K562 (cell line): ENCODE measurements at regions not wholly inside any gene's neighbourhood (a gene's known extent, or its start where the extent isn't known, plus 50 kb on each side); places are given as distances from the start of the nearest gene placed in this dataset.

Source experiments
- TF ChIP-seq, protein P1 (sequence below): fragments of 200-600 bp; sonication (generic); IDR thresholded peaks from one replicate; pipeline ENCODE4 v1.6.1; 2012; ENCODE audit warnings: mild to moderate bottlenecking, low read depth, low read length, inconsistent platforms

DNA sequence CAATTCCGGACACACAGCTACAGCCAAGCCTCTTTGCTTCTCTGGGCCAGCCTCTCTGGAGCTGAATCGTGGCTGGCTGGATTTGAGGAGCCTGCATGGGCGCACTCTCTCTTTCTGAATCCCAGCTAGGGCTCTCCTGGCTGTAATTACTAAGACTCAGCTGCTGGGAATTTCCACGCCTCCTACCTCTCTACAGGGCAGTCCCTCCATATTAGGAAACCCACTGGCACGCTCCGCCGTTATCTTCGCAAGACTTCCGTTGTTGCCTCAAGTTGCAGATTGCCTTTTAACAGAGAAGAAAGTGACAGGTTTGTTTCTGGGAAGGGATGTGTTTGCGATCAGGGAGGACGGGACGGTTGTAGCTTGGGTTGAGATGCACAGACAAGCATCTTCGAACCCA is 188.4 kb upstream of the NLRP1 start (continued):
- TF ChIP-seq, protein P1, sequence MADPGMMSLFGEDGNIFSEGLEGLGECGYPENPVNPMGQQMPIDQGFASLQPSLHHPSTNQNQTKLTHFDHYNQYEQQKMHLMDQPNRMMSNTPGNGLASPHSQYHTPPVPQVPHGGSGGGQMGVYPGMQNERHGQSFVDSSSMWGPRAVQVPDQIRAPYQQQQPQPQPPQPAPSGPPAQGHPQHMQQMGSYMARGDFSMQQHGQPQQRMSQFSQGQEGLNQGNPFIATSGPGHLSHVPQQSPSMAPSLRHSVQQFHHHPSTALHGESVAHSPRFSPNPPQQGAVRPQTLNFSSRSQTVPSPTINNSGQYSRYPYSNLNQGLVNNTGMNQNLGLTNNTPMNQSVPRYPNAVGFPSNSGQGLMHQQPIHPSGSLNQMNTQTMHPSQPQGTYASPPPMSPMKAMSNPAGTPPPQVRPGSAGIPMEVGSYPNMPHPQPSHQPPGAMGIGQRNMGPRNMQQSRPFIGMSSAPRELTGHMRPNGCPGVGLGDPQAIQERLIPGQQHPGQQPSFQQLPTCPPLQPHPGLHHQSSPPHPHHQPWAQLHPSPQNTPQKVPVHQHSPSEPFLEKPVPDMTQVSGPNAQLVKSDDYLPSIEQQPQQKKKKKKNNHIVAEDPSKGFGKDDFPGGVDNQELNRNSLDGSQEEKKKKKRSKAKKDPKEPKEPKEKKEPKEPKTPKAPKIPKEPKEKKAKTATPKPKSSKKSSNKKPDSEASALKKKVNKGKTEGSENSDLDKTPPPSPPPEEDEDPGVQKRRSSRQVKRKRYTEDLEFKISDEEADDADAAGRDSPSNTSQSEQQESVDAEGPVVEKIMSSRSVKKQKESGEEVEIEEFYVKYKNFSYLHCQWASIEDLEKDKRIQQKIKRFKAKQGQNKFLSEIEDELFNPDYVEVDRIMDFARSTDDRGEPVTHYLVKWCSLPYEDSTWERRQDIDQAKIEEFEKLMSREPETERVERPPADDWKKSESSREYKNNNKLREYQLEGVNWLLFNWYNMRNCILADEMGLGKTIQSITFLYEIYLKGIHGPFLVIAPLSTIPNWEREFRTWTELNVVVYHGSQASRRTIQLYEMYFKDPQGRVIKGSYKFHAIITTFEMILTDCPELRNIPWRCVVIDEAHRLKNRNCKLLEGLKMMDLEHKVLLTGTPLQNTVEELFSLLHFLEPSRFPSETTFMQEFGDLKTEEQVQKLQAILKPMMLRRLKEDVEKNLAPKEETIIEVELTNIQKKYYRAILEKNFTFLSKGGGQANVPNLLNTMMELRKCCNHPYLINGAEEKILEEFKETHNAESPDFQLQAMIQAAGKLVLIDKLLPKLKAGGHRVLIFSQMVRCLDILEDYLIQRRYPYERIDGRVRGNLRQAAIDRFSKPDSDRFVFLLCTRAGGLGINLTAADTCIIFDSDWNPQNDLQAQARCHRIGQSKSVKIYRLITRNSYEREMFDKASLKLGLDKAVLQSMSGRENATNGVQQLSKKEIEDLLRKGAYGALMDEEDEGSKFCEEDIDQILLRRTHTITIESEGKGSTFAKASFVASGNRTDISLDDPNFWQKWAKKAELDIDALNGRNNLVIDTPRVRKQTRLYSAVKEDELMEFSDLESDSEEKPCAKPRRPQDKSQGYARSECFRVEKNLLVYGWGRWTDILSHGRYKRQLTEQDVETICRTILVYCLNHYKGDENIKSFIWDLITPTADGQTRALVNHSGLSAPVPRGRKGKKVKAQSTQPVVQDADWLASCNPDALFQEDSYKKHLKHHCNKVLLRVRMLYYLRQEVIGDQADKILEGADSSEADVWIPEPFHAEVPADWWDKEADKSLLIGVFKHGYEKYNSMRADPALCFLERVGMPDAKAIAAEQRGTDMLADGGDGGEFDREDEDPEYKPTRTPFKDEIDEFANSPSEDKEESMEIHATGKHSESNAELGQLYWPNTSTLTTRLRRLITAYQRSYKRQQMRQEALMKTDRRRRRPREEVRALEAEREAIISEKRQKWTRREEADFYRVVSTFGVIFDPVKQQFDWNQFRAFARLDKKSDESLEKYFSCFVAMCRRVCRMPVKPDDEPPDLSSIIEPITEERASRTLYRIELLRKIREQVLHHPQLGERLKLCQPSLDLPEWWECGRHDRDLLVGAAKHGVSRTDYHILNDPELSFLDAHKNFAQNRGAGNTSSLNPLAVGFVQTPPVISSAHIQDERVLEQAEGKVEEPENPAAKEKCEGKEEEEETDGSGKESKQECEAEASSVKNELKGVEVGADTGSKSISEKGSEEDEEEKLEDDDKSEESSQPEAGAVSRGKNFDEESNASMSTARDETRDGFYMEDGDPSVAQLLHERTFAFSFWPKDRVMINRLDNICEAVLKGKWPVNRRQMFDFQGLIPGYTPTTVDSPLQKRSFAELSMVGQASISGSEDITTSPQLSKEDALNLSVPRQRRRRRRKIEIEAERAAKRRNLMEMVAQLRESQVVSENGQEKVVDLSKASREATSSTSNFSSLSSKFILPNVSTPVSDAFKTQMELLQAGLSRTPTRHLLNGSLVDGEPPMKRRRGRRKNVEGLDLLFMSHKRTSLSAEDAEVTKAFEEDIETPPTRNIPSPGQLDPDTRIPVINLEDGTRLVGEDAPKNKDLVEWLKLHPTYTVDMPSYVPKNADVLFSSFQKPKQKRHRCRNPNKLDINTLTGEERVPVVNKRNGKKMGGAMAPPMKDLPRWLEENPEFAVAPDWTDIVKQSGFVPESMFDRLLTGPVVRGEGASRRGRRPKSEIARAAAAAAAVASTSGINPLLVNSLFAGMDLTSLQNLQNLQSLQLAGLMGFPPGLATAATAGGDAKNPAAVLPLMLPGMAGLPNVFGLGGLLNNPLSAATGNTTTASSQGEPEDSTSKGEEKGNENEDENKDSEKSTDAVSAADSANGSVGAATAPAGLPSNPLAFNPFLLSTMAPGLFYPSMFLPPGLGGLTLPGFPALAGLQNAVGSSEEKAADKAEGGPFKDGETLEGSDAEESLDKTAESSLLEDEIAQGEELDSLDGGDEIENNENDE: no peak
- TF ChIP-seq, all 486 proteins: peak for 4
